ENCODE measurements at regions not wholly inside any gene's neighbourhood (a gene's known extent, or its start where the extent isn't known, plus 50 kb on each side); places are given as distances from the start of the nearest gene placed in this dataset.
"Not testable (repeated sequence)": the region's sequence is repeated elsewhere in the genome, so short reads cannot be mapped to it uniquely, and the experiment has no call there.

- no peak for DNase-seq (ENCODE audit: low spot score)
Measured at GRCh38 chr2:153307223-153307622, 171.3 kb downstream of the RPRM start.

- DNase-seq (ENCODE audit: low spot score): no peak
Measured at GRCh38 chr2:153299809-153300208, 178.8 kb downstream of the RPRM start.

GRCh38 chr2:153299217-153299616, 179.3 kb downstream of the RPRM start:
- DNase-seq (ENCODE audit: low spot score): no peak

GRCh38 chr2:153294199-153294786, 184.3 kb downstream of the RPRM start:
- DNase-seq (ENCODE audit: low spot score): no peak

GRCh38 chr2:153291718-153292117, 186.8 kb downstream of the RPRM start:
- DNase-seq (ENCODE audit: low spot score): no peak

- no peak for DNase-seq (ENCODE audit: low spot score)
Measured at GRCh38 chr2:153287109-153287801, 191.3 kb downstream of the RPRM start.

- no peak for DNase-seq (ENCODE audit: low spot score)
Measured at GRCh38 chr2:153268941-153269461, 209.6 kb downstream of the RPRM start.

GRCh38 chr2:153256876-153257275, 221.7 kb downstream of the RPRM start:
- DNase-seq (ENCODE audit: low spot score): not testable (repeated sequence)

GRCh38 chr2:153246636-153247035, 231.9 kb downstream of the RPRM start:
- DNase-seq (ENCODE audit: low spot score): not testable (repeated sequence)

- DNase-seq (ENCODE audit: low spot score): no peak
Measured at GRCh38 chr2:153235516-153235915, 243.0 kb downstream of the RPRM start.

GRCh38 chr2:153232464-153232863, 246.1 kb downstream of the RPRM start:
- DNase-seq (ENCODE audit: low spot score): no peak

GRCh38 chr2:153230977-153231376, 247.6 kb downstream of the RPRM start:
- DNase-seq (ENCODE audit: low spot score): no peak

GRCh38 chr2:153228904-153229303, 249.7 kb downstream of the RPRM start:
- DNase-seq (ENCODE audit: low spot score): no peak

- no peak for DNase-seq (ENCODE audit: low spot score)
Measured at GRCh38 chr2:153227981-153228380, 250.6 kb downstream of the RPRM start.

- DNase-seq (ENCODE audit: low spot score): no peak
Measured at GRCh38 chr2:153222231-153223165, 256.1 kb downstream of the RPRM start.

- no peak for DNase-seq (ENCODE audit: low spot score)
Measured at GRCh38 chr2:153221506-153221905, 257.1 kb downstream of the RPRM start.

GRCh38 chr2:153221087-153221486, 257.5 kb downstream of the RPRM start:
- no peak for DNase-seq (ENCODE audit: low spot score)

GRCh38 chr2:153218851-153219250, 259.7 kb downstream of the RPRM start:
- no peak for DNase-seq (ENCODE audit: low spot score)

GRCh38 chr2:153214337-153214736, 264.2 kb downstream of the RPRM start:
- no peak for DNase-seq (ENCODE audit: low spot score)

- no peak for DNase-seq (ENCODE audit: low spot score)
Measured at GRCh38 chr2:153213022-153213421, 265.5 kb downstream of the RPRM start.

GRCh38 chr2:153197402-153198386, 280.9 kb downstream of the RPRM start:
- no peak for DNase-seq (ENCODE audit: low spot score)
